GM08714 (cell line): ENCODE measurements at regions not wholly inside any gene's neighbourhood (a gene's known extent, or its start where the extent isn't known, plus 50 kb on each side); places are given as distances from the start of the nearest gene placed in this dataset.

ENCODE experiments used
- H3K4me3 ChIP-seq: fragments of 200-500 bp; sonication (Bioruptor generic); 2 replicates; pipeline ENCODE4 v1.5.1; 2014; ENCODE audit warnings: mild to moderate bottlenecking, low read length, inconsistent platforms
- ZNF274 ChIP-seq: IDR thresholded peaks from 2 replicates; pipeline ENCODE4 v1.6.1; 2012; ENCODE audit warnings: mild to moderate bottlenecking, low read depth, low read length

DNA sequence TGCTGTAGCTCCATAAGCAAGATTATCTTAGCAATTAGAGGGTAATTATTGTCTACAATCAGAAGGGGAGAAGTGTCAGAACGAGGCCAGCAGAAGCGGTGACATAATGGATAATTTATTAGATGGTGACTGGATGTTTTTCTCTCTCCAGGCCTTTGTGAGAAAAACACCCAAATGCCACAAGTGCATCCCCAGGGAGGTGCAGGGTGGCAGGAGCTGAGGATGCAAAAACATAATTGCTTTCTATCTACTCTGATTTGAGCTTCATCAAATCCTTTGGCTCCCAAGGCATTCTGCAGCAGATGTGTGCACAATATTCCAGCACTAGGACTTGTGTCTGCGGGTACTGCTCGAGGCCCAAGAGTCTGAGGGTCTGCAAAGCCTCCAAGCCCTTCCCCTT, 220.1 kb upstream of the SERP2 start:
- H3K4me3 ChIP-seq: no peak overlapping the region
- no peak for TF ChIP-seq ZNF274

DNA sequence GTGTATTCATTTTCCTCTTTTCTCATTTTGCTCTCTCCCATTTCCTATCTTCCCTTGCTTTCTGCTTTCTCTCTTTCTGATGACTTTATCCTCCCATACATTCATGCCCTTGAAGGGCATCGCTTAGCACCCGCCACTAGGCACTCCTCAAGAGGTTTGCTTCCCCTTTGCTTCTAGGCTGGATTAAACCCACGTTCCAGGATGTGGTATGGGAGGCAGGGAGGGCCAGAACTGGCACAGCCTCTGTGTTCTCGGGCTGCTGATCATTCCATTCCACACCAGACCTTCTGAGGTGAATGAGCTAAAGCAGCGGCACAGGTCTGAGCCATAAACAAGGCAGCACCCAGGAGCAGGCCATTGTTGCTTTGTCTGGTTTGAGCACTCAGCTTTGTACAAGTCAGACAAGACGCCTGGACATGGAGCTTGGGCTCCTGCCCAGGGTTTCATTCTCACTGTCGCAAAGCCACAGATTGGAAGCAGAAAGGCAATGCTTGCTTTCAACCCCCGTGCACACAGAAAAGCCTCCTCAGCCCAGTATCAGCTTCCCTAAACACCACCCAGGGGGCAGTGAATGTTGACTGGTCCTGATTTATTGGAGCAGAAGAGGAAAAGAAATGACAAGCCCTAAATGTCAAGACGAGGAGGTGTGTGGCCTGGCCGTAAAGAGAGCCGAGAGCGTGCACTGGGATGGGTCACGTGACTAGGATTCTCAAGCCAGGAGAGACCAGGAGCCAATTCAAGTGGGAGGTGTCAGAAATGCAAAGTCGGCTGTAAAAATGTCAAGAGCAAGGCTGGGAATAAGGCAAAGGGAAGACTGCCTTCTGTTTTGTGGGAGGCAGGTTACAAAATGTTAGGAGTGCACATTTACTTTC, 218.0 kb upstream of the SERP2 start:
- no peak overlapping the region for H3K4me3 ChIP-seq
- no peak for TF ChIP-seq ZNF274

DNA sequence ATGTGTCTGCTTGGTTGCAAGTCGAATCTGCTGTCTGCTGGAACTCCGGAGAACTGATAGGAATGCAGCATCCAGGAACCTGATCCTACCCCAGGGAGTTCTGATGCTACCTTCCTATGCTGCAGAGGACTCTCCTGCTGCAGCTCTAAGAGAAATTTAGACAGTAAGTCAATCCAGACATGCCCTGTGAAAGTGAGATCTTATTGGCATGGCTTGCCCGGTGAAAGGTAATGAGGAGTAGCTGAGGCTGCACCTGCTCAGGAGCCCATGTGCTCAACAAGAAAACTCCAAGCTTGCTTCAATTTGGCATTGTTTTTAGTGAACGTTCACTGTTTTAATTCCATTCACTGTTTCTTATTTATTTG, 217.3 kb upstream of the SERP2 start:
- TF ChIP-seq ZNF274: no peak
- H3K4me3 ChIP-seq: no peak overlapping the region

DNA sequence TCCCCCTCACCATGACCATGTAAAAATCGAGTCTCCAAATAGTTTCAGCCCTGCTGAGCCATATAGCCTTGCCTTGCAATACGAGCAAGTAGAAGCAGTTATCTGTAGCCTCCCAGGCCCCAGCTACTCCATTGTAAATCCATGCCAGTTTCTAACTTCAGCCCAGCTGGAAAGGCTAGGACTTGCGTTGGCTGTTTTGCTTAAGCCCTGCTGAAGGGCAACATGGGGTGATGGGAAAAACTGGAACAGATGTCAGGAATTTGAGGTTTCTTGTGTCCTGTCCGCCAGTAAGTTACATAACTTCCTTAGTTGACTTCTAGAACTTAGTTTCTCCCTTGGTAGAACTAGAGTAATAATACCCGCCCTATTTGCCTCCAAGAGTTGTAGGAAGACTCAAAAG, 216.0 kb upstream of the SERP2 start:
- H3K4me3 ChIP-seq: no peak overlapping the region
- no peak for TF ChIP-seq ZNF274

DNA sequence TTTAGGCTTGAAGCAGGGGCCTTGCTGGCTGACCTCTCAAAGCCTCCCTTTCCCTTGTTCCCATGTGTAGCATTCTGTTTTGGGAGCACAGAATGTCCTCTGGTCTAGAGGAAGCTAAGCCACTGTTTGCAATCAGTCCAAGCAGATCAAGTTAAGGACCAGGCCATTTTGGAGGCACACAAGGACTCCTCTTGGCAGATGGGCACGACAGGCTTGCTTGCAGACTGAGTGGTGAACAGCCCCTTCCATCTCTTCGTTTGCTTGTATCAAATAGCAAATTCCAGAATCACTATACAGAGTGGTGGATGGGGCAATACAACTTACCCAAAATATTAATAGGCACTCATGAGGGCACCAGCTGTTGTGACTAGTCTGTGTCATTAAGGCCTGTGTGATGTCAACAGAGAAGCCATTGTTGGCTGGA, 215.5 kb upstream of the SERP2 start:
- H3K4me3 ChIP-seq: no peak overlapping the region
- no peak for TF ChIP-seq ZNF274

DNA sequence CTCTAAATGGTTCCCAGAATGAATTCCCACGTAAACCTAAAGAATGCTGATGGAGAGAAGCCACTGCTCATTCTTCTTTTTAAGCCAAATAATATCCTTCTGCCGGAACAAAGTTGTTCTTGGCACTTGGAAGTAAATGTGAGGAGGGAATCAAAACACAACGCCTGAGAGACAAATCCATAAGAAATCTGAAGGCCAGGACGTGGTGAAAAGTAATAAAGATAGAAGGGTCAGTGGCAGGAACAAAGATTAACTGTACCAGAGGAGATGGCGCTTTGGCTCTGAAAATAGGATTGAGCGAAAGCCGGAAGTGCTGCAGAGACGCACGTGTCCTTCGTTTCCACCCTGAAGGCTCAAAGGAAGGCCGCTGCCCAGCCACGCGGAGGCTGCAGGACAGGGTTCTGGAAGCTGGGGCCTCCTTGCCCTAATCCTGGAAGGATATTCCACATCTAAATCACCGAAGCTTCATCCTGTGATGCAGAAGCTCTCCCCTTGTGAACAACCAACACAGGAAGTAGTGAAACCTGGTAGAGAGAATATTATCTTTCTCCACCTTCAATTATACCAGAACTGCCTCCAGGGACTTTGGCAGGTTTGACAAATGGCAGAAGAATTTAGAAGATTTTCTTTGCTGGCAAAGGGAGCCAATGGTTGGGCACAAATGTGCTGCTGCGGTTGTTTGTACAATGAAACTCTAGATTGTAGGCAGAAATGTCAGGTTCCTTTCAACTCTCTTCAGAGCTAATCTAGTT, 214.6 kb upstream of the SERP2 start:
- no peak overlapping the region for H3K4me3 ChIP-seq
- TF ChIP-seq ZNF274: no peak

DNA sequence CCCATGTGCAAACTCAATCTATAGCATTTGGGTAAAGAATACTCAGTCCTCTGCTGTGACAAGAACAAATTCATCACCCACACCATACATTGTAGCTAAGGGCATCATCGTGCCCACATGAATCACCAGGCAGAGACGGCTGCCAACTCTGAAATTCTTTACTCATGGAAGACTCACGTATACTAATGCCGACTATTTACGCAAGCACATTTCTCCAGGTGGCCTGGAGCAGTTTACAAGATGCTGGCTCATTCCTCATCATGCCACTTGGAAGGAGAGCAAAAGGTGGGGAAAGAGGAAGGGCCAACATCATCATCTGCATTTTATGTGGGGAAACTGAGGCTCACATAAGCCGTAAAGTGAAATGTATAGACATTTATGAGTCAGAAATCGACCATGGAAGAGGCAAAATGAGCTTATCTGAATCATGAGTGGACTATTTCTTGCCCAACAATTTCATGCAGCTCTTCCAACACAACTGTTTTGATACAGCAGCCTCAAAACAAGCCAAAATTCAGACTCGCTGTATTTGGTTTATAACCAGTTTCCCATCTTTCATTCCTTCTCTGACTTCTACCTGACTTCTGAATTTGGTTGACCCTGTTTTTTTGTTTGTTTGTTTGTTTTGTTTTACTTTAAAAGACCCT, 213.9 kb upstream of the SERP2 start:
- no peak for TF ChIP-seq ZNF274
- H3K4me3 ChIP-seq: no peak overlapping the region

DNA sequence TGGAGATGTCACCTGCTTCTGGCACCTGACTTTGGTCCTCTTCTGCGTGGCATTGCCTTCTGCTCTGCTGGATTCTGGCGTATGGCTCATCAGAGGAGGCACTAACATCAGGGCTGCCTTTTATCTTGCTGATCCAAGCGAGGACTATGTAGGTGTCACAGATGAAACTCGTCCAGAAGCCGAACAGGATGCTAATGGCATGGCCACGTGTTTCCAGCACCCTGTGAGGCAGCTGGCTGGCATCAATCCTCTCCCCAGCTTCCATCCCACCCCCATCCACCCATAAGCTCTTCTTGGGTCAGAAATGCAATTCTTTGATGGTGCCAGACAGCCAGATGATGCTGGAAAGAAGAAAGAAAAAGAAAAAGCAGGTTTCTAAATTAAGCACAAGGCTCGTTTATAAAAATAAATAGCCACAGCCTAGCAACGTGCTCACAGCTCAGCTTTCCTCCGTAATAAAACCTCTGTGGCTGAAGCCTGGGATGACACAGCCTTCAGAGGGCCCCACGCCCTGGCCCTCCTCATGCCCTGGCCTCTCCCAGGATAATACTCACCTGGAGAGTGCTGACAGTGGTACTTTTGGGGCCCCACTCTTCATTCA, 212.9 kb upstream of the SERP2 start:
- no peak for TF ChIP-seq ZNF274
- no peak overlapping the region for H3K4me3 ChIP-seq

DNA sequence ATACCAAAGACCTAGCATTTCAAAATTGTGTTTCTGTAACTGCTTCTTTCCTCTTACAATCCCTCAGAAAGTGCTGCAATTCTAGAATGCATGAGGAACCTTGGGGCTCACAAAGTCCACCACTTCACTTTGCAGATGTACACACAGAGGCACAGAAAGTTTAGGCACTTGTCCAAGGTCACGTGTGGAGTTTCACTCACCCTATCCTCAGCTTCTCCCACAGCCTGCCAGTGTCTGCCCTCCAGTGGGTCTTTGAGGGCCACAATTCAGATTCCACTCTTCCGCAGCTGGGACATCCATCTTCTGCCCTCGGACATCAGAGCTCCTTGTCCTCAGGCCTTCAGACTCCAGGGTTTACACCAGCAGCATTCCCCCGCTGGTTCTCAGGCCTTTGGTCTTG, 210.5 kb upstream of the SERP2 start:
- H3K4me3 ChIP-seq: no peak overlapping the region
- TF ChIP-seq ZNF274: no peak

DNA sequence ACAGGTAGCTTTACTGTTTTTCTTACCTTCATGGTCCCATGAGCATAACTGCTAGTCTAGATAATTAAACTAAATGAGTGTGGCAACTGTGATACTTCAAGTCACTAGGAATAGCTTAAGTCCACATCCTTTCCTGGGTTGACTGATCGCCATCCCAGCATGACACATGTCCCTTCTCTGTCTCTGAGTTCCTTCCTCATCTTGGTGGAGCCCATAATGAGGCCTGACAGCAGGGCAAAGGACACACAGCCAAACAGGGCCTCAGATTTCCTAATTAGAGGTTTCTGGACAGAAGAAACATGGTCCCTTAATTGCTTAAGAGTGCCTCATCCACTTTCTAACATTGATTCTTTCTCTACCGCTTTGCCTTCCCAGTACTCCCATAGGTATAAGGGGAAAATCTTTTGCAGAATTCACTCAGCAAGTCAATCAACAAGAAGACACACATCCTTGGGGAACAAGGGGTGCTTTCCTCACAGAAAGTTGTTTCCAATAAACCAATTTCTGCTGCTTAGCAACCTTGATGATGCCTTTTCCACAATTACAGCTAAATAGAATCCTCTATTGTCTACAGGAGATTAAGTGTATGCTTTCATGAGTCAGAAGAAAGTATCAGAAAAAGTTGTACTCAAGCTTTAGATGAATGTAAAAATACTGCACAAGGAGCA, 208.3 kb upstream of the SERP2 start:
- TF ChIP-seq ZNF274: no peak
- H3K4me3 ChIP-seq: no peak overlapping the region

DNA sequence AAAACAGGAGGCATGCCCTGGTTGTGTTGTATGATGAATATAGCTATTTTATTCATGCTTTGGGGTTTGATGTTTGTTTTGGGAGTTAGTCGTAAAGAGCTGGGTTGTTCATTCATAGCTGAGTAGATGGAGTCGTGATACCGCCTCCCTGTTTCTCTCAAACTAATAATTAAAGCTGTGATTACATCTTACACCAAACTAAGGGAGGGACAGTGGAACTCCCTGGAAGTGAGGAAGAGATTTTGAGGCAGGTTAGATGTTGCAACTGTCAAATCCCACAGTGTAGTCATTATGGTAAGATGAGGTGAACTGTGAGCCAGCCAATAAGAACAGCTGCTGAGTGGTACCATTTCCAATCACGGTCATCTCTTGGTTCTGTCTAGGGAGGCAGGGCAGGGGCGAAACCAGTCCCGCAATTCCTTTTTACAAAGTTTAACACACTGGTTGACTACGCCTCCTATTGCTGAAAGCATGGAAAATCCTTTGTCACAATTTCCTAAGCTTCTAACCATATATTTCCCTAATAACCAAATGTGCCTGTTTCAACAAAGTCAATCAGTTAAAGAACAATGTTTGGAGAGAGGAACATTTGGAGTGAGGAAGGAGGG, 207.6 kb upstream of the SERP2 start:
- H3K4me3 ChIP-seq: no peak overlapping the region
- no peak for TF ChIP-seq ZNF274

DNA sequence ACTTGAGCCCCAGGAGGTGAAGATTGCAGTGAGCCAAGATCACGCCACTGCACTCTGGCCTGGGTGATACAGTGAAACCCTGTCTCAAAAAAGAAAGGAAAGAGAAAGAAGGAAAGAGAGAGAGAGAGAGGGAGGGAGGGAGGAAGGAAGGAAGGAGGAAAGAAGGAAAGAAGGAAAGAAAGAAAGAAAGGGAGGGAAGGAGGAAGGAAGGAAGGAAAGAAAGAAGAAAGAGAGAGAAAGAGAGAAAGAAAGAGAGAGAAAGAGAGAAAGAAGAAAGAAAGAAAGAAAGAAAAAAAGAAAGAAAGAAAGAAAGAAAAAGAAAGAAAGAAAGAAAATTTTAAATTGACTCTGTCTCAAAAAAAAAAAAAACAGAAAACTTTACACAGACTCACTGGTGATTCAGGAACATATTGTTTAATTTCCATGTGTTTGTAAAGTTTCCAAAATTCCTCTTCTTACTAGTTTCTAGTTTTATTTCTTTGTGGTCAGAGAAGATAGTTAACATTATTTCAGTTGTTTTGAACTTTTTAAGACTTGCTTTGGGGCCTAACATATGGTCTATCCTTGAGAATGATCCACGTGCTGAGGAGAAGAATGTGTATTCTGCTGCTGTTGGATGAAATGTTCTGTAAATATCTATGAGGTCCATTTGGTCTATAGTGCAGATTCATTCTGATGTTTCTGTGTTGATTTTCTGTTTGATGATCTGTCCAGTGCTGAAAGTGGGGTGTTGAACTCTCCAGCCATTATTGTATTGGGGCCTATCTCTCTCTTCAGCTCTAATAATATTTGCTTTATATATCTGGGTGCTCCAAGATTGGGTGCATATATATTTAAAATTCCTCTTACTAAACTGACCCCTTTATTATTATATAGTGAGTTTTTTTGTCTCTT, 204.4 kb upstream of the SERP2 start:
- no peak for TF ChIP-seq ZNF274

DNA sequence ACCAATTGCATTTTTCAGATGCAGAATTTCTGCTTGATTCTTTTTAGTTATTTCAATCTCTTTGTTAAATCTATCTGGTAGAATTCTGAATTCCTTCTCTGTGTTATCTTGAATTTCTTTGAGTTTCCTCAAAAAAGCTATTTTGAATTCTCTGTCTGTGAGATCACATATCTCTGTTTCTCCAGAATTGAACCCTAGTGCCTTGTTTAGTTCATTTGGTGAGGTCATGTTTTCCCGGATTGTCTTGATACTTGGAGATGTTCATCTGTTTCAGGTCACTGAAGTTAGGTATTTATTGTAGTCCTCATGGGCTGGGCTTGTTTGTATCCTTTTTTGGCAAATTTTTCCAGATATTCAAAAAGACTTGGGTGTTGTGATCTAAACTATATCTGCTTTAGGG, 202.9 kb upstream of the SERP2 start:
- no peak overlapping the region for H3K4me3 ChIP-seq
- TF ChIP-seq ZNF274: no peak

More for the DNA sequence above, 204.4 kb upstream of the SERP2 start:
- no peak overlapping the region for H3K4me3 ChIP-seq
